ENCODE measurements at regions not wholly inside any gene's neighbourhood (a gene's known extent, or its start where the extent isn't known, plus 50 kb on each side); places are given as distances from the start of the nearest gene placed in this dataset.

- Histone ChIP-seq H3K9me3 (no peaks in the 10 kb centered on the region), H3K27ac (no peak overlapping the region), H3K27me3 (no peaks in the 10 kb centered on the region), H3K36me3 (no peaks in the 10 kb centered on the region), H3K4me3 (no peak overlapping the region), H3K4me1 (no peaks in the 10 kb centered on the region)
- intact Hi-C loops (cut with DNase I; ENCODE audit: low total_unique reads): no loop called here
- no peak for TF ChIP-seq CTCF (IDR thresholded peaks at IDR 0.05)
- TF ChIP-seq POLR2A (IDR thresholded peaks at IDR 0.05): no peak
- DNase-seq: no peak
Observed at GRCh38 chr15:95581595-95581994, 748.9 kb upstream of the NR2F2 start.

- Histone ChIP-seq H3K27me3 (no peaks in the 10 kb centered on the region), H3K4me3 (no peak overlapping the region), H3K36me3 (no peaks in the 10 kb centered on the region), H3K27ac (no peak overlapping the region), H3K4me1 (no peaks in the 10 kb centered on the region), H3K9me3 (no peaks in the 10 kb centered on the region)
- no peak for DNase-seq
- intact Hi-C loops (cut with DNase I; ENCODE audit: low total_unique reads): no loop called here
- TF ChIP-seq POLR2A (IDR thresholded peaks at IDR 0.05) (no peak), CTCF (IDR thresholded peaks at IDR 0.05) (no peak)
Observed at GRCh38 chr15:95584088-95584487, 746.4 kb upstream of the NR2F2 start.

- no peak for DNase-seq
- no peaks in the 10 kb centered on the region for H3K27me3 ChIP-seq
- H3K4me1 ChIP-seq: no peaks in the 10 kb centered on the region
- intact Hi-C loops (cut with DNase I; ENCODE audit: low total_unique reads): no loop called here
- H3K4me3 ChIP-seq: no peak overlapping the region
- no peaks in the 10 kb centered on the region for H3K9me3 ChIP-seq
- no peak for TF ChIP-seq CTCF (IDR thresholded peaks at IDR 0.05)
- no peak for TF ChIP-seq POLR2A (IDR thresholded peaks at IDR 0.05)
- no peaks in the 10 kb centered on the region for H3K36me3 ChIP-seq
- H3K27ac ChIP-seq: no peak overlapping the region
Observed at GRCh38 chr15:95588056-95588455, 742.4 kb upstream of the NR2F2 start.

- H3K27me3 ChIP-seq: no peaks in the 10 kb centered on the region
- no peak overlapping the region for H3K4me3 ChIP-seq
- DNase-seq: peak in 1 of 2 donors; percentile 49
- no peaks in the 10 kb centered on the region for H3K9me3 ChIP-seq
- intact Hi-C loops (cut with DNase I; ENCODE audit: low total_unique reads): no loop called here
- H3K27ac ChIP-seq: peak overlapping the region; percentile 39 to 73
- no peaks in the 10 kb centered on the region for H3K36me3 ChIP-seq
- no peaks in the 10 kb centered on the region for H3K4me1 ChIP-seq
- no peak for TF ChIP-seq CTCF (IDR thresholded peaks at IDR 0.05)
- TF ChIP-seq POLR2A (IDR thresholded peaks at IDR 0.05): no peak
Observed at GRCh38 chr15:95590533-95591044, 739.9 kb upstream of the NR2F2 start.

DNA sequence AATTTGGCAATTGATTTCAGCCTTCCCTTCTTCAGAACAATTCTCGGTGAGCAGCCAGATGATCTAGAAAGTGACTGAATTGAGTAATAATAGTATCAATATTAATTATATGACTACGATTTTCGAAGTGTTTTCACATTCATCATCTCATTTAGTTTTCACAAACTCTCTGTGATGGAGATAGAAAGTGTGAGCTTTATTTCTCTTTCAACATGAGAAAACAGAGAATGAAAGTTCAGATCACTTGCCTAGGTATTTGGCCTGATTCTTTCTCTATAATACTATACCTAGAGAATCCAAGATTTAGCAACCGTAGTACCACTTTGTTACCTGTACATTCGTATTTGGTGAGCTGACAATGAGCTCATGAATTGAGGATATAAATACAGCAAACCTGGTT is 739.2 kb upstream of the NR2F2 start:
- Histone ChIP-seq H3K4me1 (no peaks in the 10 kb centered on the region), H3K27me3 (no peaks in the 10 kb centered on the region), H3K36me3 (no peaks in the 10 kb centered on the region), H3K4me3 (no peak overlapping the region), H3K27ac (peak overlapping the region; percentile 39 to 73), H3K9me3 (no peaks in the 10 kb centered on the region)
- TF ChIP-seq CTCF (IDR thresholded peaks at IDR 0.05) (no peak), POLR2A (IDR thresholded peaks at IDR 0.05) (no peak)
- intact Hi-C loops (cut with DNase I; ENCODE audit: low total_unique reads): no loop called here
- DNase-seq: no peak

All from uterus (tissue), 3 donors.